ENCODE measurements at regions not wholly inside any gene's neighbourhood (a gene's known extent, or its start where the extent isn't known, plus 50 kb on each side); places are given as distances from the start of the nearest gene placed in this dataset.
"Not testable (repeated sequence)": the region's sequence is repeated elsewhere in the genome, so short reads cannot be mapped to it uniquely, and the experiment has no call there.

DNA sequence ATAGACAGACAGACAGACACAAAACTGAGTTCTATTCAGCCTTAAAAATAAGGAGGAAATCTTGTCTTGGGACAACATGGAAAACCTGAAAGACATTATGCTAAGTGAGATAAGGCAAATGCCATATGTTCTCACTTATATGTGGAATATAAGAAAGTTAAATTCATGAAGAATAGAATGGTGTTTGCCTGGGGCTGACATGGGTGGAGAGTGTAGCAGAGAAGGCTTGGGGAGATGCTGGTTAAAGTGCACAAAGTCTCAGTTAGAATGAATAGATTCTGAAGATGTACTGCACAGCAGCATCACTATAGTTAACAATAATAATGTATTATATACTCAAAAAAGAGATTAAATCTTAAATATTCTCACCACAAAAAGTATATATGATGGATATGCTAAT, 355.5 kb downstream of the LRRIQ3 start:
- DNase-seq = no peak

DNA sequence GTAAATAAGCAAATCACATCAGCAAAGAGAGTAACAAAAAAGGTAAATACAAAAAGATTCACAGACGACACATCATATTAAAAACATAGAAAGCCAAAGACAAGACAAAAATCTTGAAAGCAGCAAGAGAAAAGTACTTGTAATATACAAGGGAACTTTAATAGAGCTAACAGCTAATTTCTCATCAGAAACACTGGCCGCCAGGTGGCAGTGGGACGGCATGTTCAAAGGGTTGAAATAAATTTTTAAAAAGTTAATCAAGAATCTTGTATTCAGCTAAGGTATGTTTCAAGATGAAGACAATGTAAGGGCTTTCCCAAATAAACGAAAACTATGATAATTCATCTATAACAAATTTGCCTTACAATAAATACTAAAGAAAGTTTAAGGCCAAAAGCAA, 358.1 kb downstream of the LRRIQ3 start:
- DNase-seq = no peak

DNA sequence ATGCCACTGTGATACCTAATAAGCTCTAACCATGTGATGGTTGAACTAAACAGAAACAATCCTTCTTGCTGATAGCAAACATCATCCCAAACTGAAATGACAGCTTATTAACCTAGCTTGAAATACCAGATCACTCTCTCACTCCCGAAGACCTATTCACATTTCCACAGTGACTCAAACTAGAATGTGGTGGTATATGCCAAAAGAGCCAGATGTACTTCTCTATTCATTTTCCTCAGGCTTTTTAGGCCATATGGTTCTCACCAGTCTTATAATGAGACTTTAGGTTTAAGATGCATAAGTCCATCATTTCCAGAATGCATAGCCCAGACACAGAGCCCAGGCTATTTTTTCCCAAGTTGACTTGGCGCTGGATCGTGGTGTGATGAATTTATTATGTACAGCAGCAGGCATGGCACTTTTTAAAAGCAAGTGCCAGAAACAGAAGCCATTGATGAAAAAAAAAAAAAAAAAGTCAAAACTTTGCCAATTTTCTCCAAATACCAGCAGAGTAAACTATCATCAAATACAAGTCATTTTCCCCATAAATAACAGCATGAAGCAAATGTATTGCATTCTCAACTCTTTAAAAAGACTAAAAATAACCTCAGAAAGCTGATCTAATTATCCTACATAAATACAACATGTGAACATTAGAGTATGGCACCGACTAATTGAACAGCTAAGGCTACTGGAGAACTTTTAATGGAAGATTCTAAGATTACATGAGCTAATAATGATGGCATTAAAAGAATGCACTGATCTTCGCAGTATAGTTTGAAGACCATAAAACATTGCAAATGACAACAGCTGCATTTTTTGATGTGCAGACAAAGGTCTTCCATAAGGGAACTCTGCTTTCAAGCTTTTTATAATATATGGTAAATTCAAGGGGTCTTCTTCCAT, 365.4 kb downstream of the LRRIQ3 start:
- no peak for DNase-seq

DNA sequence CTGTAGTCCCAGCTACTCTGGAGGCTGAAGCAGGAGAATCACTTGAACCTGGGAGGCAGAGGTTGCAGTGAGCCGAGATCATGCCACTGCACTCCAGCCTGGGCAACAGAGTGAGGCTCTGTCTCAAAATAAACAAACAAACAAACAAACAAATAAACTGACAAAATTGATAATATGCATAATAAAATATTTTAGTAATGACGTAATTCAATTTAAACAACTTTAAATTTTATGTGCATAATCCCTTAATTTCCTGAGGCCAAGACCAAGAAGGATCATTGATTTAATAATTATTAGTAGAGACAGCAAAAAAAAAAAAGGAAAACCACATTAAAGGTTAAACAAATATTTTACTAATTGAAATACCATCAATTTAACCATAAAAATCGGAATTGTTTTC, 370.7 kb downstream of the LRRIQ3 start:
- DNase-seq = not testable (repeated sequence)

DNA sequence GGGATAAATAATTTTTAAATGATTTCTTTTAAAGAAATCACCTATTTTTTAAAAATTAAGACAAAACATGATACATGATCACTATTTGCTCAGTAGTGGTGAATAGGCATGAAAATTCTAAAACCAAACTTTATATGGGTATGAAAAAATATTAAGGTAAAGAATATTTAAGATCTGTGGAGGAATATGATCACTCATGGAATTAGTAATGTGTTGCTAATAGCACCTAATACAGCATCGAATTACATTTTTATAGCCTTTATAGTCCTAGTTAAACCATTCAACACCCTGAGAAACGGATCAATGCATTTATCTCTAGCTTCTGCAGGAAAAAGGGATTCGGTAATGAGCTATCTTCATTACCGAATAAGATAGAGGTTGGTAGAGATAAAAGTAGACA, 373.9 kb downstream of the LRRIQ3 start:
- no peak for DNase-seq

DNA sequence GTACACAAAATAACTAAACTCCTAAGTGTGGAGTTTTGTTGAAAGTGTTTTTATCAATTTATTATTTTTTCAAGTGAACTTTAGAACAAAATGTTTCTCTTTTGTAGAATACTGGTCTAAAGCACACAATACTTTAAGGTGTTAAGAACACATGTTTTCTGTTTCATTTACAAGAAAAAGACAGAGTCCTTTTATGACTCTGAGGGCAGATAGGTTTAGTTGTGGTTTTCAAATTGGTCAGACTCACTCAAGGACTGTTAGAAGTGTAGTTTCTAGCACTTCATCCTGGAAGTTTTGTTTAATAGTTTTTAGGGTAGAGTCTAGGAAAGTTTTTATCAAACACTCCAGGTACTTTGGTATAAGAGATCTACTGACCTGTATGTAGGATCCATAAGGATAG, 376.5 kb downstream of the LRRIQ3 start:
- DNase-seq = no peak

DNA sequence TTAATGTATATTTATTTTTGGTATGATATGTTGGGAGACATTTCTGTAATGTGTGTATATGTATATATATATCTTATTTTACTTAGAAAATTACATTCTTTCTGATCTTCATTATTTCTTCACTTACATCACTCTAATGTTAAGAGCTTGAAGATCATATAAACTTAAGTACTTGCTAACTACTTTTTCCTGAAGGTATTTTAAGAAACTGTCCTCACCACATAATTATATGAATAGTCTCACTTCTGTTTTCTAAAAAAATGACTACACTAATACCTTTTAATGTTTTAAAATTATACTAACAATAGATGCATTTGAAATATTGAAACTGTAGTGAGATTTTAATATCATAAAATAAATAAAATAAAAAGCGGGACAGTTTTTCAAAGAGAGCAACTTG, 377.1 kb downstream of the LRRIQ3 start:
- no peak for DNase-seq

DNA sequence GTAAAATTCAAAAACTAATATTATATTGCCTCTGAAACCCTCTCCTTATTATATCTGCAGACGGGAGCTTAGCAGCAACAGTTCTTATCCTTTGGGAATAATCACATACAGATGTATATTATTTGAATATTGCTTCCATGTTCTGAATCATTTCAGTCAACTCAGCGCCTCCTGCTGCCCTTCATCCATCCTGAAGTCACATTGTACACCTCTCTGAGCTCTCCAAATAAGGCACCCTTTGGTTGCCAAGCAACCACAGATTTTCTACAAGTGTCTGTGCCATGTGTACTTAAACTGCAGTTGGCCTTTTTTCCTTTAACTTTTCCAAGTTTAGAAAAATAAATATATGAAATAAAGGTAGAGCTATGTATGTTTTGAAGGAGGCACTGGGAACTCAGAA, 384.3 kb downstream of the LRRIQ3 start:
- DNase-seq = no peak

DNA sequence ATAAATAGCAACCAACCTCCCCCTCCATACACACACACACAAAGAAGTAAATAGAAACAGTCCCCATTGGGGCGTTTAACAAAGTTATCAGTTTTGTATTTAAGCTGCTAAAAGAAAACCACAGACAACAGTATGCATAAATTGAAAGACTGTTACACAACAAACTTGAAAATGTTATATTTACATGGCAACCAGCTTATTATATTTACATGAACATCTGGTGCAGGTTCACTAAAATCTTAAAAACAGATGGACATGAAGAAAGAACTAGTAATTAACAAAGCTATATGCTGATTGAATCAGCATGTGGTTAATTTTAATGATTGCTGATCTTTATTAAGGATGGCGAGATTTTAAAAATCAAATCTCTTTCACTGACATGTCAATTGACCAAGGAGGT, 384.7 kb downstream of the LRRIQ3 start:
- DNase-seq = no peak

DNA sequence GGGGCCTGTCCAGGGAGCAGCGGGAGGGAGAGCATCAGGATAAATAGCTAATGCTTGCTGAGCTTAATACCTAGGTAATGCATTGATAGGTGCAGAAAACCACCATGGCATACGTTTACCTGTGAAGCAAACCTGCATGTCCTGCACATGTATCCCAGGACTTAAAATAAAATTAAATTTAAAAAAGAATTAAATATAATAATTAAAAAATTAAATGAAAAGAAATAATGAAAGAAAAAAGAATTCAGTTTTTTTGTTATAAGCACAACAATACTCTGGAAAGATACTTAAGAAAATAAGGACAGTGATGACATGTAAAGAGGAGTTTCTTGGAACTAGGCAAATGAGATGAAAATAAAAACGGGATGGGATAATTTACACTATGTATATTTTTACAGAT, 386.2 kb downstream of the LRRIQ3 start:
- no peak for DNase-seq

DNA sequence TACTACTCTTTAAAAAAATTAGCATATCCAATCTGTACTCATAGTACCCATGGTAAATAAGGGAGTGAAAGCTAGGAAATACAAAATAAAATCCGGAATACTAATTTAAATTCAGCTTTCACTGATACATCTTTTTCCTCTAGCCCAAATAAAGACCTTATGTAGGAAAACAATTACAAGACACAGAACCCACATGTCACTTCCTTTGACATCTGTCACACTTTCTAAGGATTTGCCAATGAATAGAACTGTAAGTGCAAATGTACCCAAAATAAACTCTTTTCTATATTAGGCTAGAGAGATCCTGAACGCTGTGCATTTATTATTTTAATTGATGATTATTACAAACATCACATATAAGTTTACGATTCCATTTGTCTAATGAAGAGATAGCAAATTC, 393.0 kb downstream of the LRRIQ3 start:
- no peak for DNase-seq

DNA sequence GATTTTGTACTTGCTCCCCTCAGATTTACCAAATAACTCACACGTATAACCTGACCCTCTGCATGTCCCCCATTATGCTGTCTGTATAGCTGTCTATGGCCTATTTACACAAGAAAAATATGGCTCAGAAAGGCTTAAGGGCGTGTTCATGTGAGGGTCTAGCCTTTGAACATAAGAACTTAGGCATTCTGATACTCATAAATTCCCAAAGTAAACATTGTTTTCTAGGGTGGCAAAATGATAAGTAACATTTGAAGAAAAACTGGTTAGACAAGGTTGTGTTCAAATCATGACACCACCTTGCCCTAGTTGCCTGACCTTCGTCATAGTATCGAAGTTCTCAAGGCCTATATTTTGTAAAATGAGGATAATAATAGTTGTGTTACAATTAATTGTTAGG, 394.6 kb downstream of the LRRIQ3 start:
- no peak for DNase-seq

DNA sequence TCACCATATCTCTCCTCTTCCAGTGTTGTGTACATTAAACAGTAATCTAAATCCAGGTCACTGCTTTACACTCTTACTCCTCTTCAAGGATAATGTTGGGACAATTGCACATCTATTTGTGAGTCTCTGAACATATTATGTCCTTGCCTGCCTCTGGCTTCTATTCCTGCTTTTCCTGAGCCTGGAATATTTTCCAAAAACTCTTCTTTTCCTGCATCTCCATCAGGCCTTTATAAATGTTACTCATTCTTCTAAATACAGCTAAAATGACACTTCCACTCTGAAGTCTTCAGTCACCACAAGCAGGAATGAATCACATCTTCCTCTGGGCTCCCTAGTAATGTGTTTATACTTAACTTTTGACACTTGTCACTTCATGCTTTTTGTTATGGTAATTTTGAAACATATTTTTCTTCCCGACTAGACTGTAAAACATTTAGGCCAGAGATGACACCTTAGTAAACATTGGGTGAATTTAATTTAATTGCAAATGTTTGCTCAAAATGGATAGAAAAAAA, 396.0 kb downstream of the LRRIQ3 start:
- no peak for DNase-seq

DNA sequence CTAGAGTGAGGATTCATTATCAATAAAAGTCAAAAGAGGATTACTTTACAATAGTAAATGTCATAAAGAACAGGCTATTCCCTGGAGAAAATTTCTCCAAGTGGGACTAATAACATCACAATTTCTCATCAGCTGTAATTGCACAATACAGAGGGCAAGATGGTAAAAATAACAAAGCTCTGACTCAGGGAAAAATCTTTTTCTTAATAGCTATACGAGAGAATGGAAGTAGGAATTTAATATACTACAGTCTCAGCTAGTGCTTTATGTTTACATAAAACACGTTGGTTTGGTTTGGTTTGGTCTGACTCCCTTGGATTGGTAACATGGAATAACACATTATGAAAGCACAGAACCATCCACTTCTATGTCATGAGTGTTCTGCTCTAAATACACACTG, 397.6 kb downstream of the LRRIQ3 start:
- no peak for DNase-seq

DNA sequence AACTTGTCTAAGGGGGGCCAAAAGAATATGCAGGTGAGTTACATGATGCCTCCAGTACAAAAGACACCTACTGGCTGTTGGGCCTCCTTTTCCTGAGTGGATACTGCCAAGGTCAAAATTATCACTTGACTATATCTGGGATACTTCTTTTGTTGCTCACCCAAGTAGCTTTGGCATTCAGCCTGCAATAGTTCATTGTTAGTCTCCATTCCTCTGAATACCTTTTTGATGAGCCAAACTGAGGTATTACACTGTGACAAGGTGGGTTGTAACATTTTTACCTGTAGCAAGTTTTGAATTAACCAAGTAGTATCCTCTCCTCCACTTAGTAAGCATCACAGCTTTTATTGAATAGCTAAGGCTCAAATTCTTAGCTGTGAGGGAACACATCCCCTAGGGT, 408.0 kb downstream of the LRRIQ3 start:
- DNase-seq = no peak

DNA sequence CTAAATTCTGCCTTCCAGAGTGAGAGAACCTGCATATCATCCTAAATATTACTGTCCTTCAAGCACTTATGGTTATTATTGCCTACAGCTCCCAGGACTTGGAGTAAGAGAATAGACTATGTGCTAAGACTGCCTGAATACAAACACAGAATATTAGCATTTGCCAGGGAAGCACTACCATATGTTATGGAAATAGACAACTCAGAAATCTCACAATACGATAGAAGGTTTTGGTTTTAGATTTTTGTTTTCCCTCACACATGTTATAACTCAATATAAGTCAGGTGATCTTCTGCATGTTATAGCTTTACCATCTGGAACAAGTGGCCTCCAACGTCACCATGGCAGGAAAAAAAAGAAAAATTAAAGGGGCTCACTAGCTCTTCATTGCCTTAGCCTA, 413.9 kb downstream of the LRRIQ3 start:
- DNase-seq = no peak

DNA sequence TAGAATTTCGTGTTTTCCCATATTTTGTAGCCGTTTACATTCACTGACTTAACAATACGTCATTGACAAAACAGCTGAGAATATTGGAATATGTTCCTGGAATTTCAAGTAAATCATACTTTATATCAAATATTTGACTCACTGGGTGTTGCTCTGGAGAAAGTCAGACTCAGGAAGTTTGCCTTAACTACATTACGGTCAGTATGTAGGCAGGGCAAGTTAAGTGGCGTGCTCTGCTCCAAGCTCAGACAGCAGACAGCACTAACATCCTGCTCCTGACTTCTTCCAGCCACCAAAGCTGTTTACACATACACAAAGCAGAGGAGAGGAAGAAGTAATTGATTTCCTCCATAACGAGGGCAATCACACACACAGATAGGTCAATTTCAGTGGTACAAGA, 414.6 kb downstream of the LRRIQ3 start:
- DNase-seq = no peak

DNA sequence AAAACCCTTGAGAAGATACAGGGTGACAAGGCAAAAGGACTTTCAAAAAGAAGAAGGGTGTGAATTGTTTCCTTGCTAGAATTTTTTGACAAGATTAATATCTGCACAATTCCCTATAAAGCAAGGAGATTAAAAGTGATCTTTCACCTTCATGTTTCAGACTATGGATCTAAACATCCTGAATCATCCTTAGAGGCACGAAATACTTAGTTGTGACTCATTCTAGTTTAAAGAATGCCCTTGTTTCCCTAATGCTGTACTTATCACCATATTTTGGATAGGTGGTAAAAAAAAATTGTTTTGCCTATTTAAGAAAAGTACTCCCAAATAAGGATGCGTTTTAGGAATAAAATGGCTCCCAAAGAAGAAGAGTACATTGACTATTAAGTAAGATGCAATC, 415.1 kb downstream of the LRRIQ3 start:
- no peak for DNase-seq

DNA sequence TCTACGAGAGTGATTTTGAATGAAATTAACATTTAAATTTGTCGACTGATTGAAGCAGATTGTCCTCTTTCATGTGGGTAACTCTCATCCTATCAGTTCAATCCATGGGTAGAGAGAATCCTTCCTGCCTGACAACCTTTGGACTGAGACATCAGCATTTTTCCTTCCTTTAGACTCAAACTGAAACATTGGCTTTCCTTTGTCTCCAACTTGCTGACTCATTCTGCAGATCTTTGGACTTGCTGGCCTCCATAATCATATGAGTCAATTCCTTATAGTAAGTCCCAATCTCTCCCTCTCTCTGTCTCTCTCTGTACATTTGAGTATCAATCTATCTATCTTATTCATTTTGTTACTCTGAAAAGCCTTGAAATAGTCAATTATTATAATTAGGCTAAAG, 416.7 kb downstream of the LRRIQ3 start:
- DNase-seq = no peak

DNA sequence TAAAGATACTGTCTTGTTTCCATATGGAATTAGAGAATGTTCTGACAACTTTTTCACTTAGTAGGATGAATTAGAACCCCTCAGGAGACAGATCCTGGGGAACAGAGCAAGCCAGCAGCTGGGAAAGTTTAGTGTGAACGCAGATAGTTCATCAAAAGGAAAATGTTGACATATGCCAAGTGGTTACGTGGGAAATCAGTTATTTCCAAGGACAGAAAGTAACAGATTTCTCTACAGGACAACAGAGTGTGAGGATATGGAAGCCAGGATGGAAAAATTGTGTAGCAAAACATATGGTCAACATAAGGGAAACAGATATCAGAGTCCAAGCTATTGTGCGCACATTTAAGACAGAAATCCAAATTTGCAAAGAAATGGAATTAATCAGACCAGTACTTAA, 419.5 kb downstream of the LRRIQ3 start:
- no peak for DNase-seq

DNA sequence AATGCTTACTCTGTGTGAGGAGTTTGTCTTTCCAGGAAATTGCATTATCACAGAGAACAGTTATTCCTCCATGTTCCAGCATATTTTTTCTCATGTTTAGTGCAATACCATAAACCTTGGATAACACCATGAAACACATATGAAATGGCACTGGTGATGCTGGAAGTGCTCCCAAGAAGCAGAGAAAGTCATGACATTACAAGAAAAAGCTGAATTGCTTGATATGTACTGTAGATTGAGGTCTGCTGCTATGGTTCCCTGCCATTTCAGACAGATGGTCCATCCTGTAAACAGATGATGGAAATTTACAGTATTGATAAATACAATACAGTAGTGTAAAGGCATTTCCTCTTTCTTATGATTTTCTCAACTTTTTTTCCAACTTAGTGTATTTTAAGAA, 422.1 kb downstream of the LRRIQ3 start:
- DNase-seq = no peak

DNA sequence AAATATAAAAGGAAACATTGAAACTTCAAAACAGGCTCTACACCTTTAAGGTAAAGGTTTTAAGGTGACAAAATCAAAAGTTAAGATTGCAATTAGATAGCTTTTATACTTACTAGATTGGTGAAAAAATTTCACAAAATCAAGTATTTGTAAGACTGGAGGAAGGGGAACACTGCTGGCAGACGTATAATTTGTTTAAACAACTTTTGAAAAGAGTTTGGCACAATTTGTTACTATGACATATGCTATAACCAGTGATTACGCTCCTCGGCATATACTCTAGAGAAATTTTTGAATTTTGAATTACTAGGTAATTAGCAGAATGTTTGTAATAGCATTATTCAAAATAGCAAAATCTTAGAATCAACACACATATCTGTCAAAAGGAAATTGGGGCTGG, 425.0 kb downstream of the LRRIQ3 start:
- DNase-seq = no peak

DNA sequence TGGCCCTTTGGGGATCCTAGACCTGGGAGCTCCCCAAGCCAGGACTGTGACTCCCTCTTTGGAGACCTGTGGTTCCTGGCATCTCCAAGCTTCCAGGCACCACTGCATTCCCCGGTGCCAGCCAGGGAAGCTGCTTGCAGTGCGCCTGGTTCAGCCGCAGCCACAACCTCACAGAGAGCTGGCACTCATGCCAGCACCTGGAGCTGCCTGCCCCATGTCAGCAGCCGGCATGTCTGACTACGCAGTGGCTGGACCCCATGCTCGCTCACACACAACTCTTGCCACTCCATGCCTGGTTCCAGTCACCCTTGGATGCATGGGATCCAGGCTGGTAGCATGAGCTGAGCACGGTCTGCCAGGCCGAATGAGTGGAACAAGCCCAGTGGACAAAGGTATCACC, 426.6 kb downstream of the LRRIQ3 start:
- DNase-seq = no peak

DNA sequence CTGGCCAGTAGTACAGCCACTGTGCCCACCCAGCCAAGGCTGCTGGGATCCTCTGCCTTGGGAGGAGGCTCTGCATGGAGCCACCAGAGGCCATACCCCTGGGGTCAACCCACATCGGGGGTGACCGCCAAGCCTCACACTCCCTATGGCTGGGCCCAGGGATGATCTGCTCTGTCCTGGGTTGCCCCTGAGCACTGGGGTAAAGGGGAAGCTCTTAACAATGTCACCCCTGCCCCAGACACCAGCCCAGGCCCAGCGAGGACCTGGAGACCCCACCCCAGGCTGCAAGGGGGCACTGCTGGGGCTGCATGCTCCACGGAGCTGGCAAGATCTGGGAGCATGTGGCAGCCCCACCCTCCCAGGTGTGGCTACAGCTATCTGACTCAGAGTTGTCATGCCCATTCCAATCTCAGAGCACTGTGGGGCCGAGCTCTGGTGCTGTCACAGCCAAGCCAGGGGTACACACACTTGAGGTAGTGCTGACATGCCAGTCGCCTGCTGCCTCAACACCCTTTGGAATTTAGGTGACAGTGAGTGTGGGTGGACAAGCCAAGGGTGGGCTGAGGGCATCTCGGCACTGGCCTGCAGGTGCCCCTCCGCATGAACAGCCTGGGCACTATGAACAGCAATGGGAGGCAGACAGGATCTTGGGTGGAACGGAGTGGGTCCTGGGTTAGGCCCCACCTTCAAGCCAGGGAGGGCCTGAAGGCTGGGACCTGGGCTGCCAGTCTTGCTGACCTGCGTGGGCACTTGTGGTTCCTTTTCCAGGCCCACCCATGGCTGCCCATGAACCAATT, 427.7 kb downstream of the LRRIQ3 start:
- no peak for DNase-seq

Data from stimulated activated naive CD4-positive, alpha-beta T cell (primary cell).